ENCODE measurements at regions not wholly inside any gene's neighbourhood (a gene's known extent, or its start where the extent isn't known, plus 50 kb on each side); places are given as distances from the start of the nearest gene placed in this dataset.

DNA sequence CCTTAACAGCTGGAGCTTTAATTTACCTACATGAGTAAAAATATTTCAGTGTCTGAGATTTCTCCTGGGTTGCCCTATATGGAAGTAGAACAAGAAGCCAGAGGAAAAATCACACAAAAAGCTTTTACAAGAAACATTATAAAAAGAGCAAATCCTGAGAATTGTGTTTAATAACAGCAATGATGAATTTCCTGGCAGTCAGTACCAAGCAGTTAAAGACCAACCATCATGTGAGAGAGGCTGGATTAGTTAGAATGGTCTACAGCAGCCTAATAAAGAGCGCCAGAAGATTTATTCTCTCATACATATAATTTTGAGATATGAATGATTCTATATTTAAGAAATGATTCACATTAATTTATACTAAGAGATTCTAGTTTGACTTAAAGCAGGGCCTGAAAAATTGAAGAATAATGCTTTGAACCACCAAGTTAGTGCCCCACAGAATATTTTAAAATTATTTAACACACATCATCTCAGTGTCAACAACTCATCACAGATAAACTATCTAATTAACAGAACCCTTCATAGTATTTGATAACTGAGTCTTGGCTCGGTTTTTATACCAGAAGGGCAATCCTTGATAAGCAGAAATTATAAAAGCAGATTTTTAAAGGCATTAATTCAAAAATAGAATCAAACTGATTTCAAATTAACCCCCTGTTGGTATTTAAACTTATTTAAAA lies 59.9 kb upstream of the DPH6 start:
- TF ChIP-seq, protein P1, sequence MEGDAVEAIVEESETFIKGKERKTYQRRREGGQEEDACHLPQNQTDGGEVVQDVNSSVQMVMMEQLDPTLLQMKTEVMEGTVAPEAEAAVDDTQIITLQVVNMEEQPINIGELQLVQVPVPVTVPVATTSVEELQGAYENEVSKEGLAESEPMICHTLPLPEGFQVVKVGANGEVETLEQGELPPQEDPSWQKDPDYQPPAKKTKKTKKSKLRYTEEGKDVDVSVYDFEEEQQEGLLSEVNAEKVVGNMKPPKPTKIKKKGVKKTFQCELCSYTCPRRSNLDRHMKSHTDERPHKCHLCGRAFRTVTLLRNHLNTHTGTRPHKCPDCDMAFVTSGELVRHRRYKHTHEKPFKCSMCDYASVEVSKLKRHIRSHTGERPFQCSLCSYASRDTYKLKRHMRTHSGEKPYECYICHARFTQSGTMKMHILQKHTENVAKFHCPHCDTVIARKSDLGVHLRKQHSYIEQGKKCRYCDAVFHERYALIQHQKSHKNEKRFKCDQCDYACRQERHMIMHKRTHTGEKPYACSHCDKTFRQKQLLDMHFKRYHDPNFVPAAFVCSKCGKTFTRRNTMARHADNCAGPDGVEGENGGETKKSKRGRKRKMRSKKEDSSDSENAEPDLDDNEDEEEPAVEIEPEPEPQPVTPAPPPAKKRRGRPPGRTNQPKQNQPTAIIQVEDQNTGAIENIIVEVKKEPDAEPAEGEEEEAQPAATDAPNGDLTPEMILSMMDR (IDR thresholded peaks at IDR 0.05; ENCODE audit: unreplicated experiment) = no peak
- intact Hi-C loops (cut with micrococcal nuclease) = no loop called here
- ChIA-PET CTCF (interaction anchor here (1.1 kb wide), 1 partner anchor 92 kb away, joined by 3 read pairs; no protein-coding TSS in a partner anchor), POLR2A (interaction anchor here (0.6 to 0.9 kb wide), 2 partner anchors 9 to 561 kb away, joined by 3 read pairs; no protein-coding TSS in a partner anchor)
- no TSS peak for BruUV-seq (replicated peaks)
- Mint-ChIP-seq H3K27ac (ENCODE audit: low read depth, unreplicated experiment) (no peak overlapping the region), H3K27me3 (ENCODE audit: insufficient read depth, unreplicated experiment) (no peaks in the 10 kb centered on the region), H3K9me3 (ENCODE audit: unreplicated experiment) (no peaks in the 10 kb centered on the region), H3K36me3 (ENCODE audit: insufficient read depth, unreplicated experiment) (no peaks in the 10 kb centered on the region), H3K4me3 (ENCODE audit: unreplicated experiment) (no peak overlapping the region), H3K4me1 (ENCODE audit: insufficient read depth, unreplicated experiment) (peaks cover 13% of the 10 kb centered on the region)
- no peak for DNase-seq (ENCODE audit: unreplicated experiment)

DNA sequence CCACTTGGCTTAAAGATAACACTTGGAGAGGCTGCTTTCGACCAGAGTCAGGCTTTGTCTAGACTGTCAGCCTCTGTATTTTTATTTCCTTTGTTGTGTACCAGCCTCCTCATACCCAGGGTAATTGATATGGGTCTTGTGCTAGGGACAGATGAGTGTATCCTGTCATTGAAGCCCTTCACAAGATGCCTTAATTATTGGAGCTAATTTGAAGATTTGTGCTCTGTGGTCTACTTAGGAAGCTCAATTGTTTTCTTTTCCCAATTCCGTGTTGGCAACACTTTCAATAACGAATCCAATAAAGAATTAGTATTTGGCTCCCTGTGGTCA lies 60.5 kb upstream of the DPH6 start:
- Mint-ChIP-seq H3K36me3 (ENCODE audit: insufficient read depth, unreplicated experiment) (no peaks in the 10 kb centered on the region), H3K4me1 (ENCODE audit: insufficient read depth, unreplicated experiment) (peaks cover 13% of the 10 kb centered on the region), H3K27me3 (ENCODE audit: insufficient read depth, unreplicated experiment) (no peaks in the 10 kb centered on the region), H3K9me3 (ENCODE audit: unreplicated experiment) (no peaks in the 10 kb centered on the region), H3K4me3 (ENCODE audit: unreplicated experiment) (no peak overlapping the region), H3K27ac (ENCODE audit: low read depth, unreplicated experiment) (no peak overlapping the region)
- no peak for DNase-seq (ENCODE audit: unreplicated experiment)
- BruUV-seq (replicated peaks) = no TSS peak
- TF ChIP-seq, protein P1 (IDR thresholded peaks at IDR 0.05; ENCODE audit: unreplicated experiment) = no peak
- POLR2A ChIA-PET = no interaction called here
- CTCF ChIA-PET = interaction anchor here (1.1 kb wide), 1 partner anchor 91 kb away, joined by 3 read pairs; no protein-coding TSS in a partner anchor
- intact Hi-C loops (cut with micrococcal nuclease) = no loop called here

GRCh38 chr15:35616498-35617271 lies 70.7 kb upstream of the DPH6 start:
- Mint-ChIP-seq H3K36me3 (ENCODE audit: insufficient read depth, unreplicated experiment) (no peaks in the 10 kb centered on the region), H3K4me1 (ENCODE audit: insufficient read depth, unreplicated experiment) (no peaks in the 10 kb centered on the region), H3K9me3 (ENCODE audit: unreplicated experiment) (no peaks in the 10 kb centered on the region), H3K27ac (ENCODE audit: low read depth, unreplicated experiment) (no peak overlapping the region), H3K27me3 (ENCODE audit: insufficient read depth, unreplicated experiment) (no peaks in the 10 kb centered on the region), H3K4me3 (ENCODE audit: unreplicated experiment) (no peak overlapping the region)
- DNase-seq (ENCODE audit: unreplicated experiment) = no peak
- intact Hi-C loops (cut with micrococcal nuclease) = no loop called here
- ChIA-PET CTCF (interaction anchor here (0.6 kb wide), 1 partner anchor 1664 kb away, joined by 3 read pairs; no protein-coding TSS in a partner anchor), POLR2A (interaction anchor here (0.7 kb wide), 1 partner anchor 13 kb away, joined by 4 read pairs; no protein-coding TSS in a partner anchor)
- no TSS peak for BruUV-seq (replicated peaks)
- TF ChIP-seq, protein P1 (IDR thresholded peaks at IDR 0.05; ENCODE audit: unreplicated experiment) = no peak

All from MCF 10A (cell line).